ENCODE measurements at regions not wholly inside any gene's neighbourhood (a gene's known extent, or its start where the extent isn't known, plus 50 kb on each side); places are given as distances from the start of the nearest gene placed in this dataset.

GRCh38 chr2:46831869-46832265, 83.7 kb downstream of the MCFD2 start:
- intact Hi-C loops (cut with DNase I), result no loop called here
- H3K27me3 ChIP-seq, result no peaks in the 10 kb centered on the region
- no peak overlapping the region for H3K27ac ChIP-seq
- ATAC-seq (no peak), DNase-seq (no peak)
- no peak overlapping the region for H3K4me3 ChIP-seq
- 92 to 93% methylated on average over 4 of the region's 4 CpGs for WGBS, 2 donors
- no peaks in the 10 kb centered on the region for H3K4me1 ChIP-seq
- H3K9me3 ChIP-seq, result no peaks in the 10 kb centered on the region
- no peaks in the 10 kb centered on the region for H3K36me3 ChIP-seq (replicated peaks in 1 of 2; ENCODE audit: insufficient read depth in 1 of 2, low read depth in 2 of 2)
- no peak for TF ChIP-seq POLR2A (IDR thresholded peaks at IDR 0.05)
- TF ChIP-seq, protein P1, sequence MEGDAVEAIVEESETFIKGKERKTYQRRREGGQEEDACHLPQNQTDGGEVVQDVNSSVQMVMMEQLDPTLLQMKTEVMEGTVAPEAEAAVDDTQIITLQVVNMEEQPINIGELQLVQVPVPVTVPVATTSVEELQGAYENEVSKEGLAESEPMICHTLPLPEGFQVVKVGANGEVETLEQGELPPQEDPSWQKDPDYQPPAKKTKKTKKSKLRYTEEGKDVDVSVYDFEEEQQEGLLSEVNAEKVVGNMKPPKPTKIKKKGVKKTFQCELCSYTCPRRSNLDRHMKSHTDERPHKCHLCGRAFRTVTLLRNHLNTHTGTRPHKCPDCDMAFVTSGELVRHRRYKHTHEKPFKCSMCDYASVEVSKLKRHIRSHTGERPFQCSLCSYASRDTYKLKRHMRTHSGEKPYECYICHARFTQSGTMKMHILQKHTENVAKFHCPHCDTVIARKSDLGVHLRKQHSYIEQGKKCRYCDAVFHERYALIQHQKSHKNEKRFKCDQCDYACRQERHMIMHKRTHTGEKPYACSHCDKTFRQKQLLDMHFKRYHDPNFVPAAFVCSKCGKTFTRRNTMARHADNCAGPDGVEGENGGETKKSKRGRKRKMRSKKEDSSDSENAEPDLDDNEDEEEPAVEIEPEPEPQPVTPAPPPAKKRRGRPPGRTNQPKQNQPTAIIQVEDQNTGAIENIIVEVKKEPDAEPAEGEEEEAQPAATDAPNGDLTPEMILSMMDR (IDR thresholded peaks at IDR 0.05), result no peak

GRCh38 chr2:46831051-46831868, 84.3 kb downstream of the MCFD2 start:
- no peak for ATAC-seq
- Histone ChIP-seq H3K36me3 (replicated peaks in 1 of 2; ENCODE audit: insufficient read depth in 1 of 2, low read depth in 2 of 2) (no peaks in the 10 kb centered on the region), H3K9me3 (no peaks in the 10 kb centered on the region), H3K27ac (no peak overlapping the region), H3K4me1 (no peaks in the 10 kb centered on the region), H3K4me3 (no peak overlapping the region), H3K27me3 (no peaks in the 10 kb centered on the region)
- TF ChIP-seq, protein P1 (IDR thresholded peaks at IDR 0.05), result no peak
- TF ChIP-seq POLR2A (IDR thresholded peaks at IDR 0.05), result no peak
- whole genome bisulfite sequencing, 2 donors, result 80 to 82% methylated on average over 7 of the region's 7 CpGs
- DNase-seq, result no peak
- intact Hi-C loops (cut with DNase I), result no loop called here

- ATAC-seq (no peak), DNase-seq (no peak)
- Histone ChIP-seq H3K27me3 (no peaks in the 10 kb centered on the region), H3K27ac (no peak overlapping the region), H3K4me1 (no peaks in the 10 kb centered on the region), H3K36me3 (replicated peaks in 1 of 2; ENCODE audit: insufficient read depth in 1 of 2, low read depth in 2 of 2) (no peaks in the 10 kb centered on the region), H3K4me3 (no peak overlapping the region), H3K9me3 (no peaks in the 10 kb centered on the region)
- intact Hi-C loops (cut with DNase I), result no loop called here
- 86 to 90% methylated on average over 11 to 12 of the region's 12 CpGs for WGBS, 2 donors
- TF ChIP-seq, protein P1 (IDR thresholded peaks at IDR 0.05), result no peak
- TF ChIP-seq POLR2A (IDR thresholded peaks at IDR 0.05), result no peak
Observed at GRCh38 chr2:46829231-46829995, 86.2 kb downstream of the MCFD2 start.

GRCh38 chr2:46828491-46829230, 86.9 kb downstream of the MCFD2 start:
- Histone ChIP-seq H3K36me3 (replicated peaks in 1 of 2; ENCODE audit: insufficient read depth in 1 of 2, low read depth in 2 of 2) (no peaks in the 10 kb centered on the region), H3K4me1 (no peaks in the 10 kb centered on the region), H3K9me3 (no peaks in the 10 kb centered on the region), H3K27ac (no peak overlapping the region), H3K27me3 (no peaks in the 10 kb centered on the region), H3K4me3 (no peak overlapping the region)
- intact Hi-C loops (cut with DNase I), result no loop called here
- TF ChIP-seq, protein P1 (IDR thresholded peaks at IDR 0.05), result no peak
- no peak for TF ChIP-seq POLR2A (IDR thresholded peaks at IDR 0.05)
- ATAC-seq (no peak), DNase-seq (no peak)
- 86 to 96% methylated on average over 2 of the region's 2 CpGs for WGBS, 2 donors

All from body of pancreas (tissue), 4 donors.